ENCODE measurements at regions not wholly inside any gene's neighbourhood (a gene's known extent, or its start where the extent isn't known, plus 50 kb on each side); places are given as distances from the start of the nearest gene placed in this dataset.

- H3K9me3 Mint-ChIP-seq (ENCODE audit: low read depth), result peaks cover 3% of the 10 kb centered on the region
- no peak overlapping the region for H3K27ac Mint-ChIP-seq (ENCODE audit: unreplicated experiment)
- no peak overlapping the region for H3K4me3 Mint-ChIP-seq (ENCODE audit: unreplicated experiment)
- no peak for TF ChIP-seq CTCF (IDR thresholded peaks at IDR 0.05)
- peaks cover 14% of the 10 kb centered on the region for H3K4me1 Mint-ChIP-seq (ENCODE audit: low read depth)
- H3K36me3 Mint-ChIP-seq (ENCODE audit: low read depth), result no peaks in the 10 kb centered on the region
- no peak for DNase-seq (ENCODE audit: low spot score)
- no peaks in the 10 kb centered on the region for H3K27me3 Mint-ChIP-seq (ENCODE audit: low read depth)
Measured at GRCh38 chr7:91329571-91329970, 65.3 kb downstream of the FZD1 start.

- DNase-seq (ENCODE audit: low spot score), result no peak
- Mint-ChIP-seq H3K27ac (ENCODE audit: unreplicated experiment) (no peak overlapping the region), H3K4me3 (ENCODE audit: unreplicated experiment) (no peak overlapping the region), H3K4me1 (ENCODE audit: low read depth) (peaks cover 14% of the 10 kb centered on the region), H3K9me3 (ENCODE audit: low read depth) (peaks cover 3% of the 10 kb centered on the region), H3K27me3 (ENCODE audit: low read depth) (no peaks in the 10 kb centered on the region), H3K36me3 (ENCODE audit: low read depth) (no peaks in the 10 kb centered on the region)
- TF ChIP-seq CTCF (IDR thresholded peaks at IDR 0.05), result no peak
Measured at GRCh38 chr7:91330191-91330808, 66.1 kb downstream of the FZD1 start.

- DNase-seq (ENCODE audit: low spot score), result no peak
- no peak for TF ChIP-seq CTCF (IDR thresholded peaks at IDR 0.05)
- Mint-ChIP-seq H3K27me3 (ENCODE audit: low read depth) (no peaks in the 10 kb centered on the region), H3K9me3 (ENCODE audit: low read depth) (peaks cover 3% of the 10 kb centered on the region), H3K36me3 (ENCODE audit: low read depth) (no peaks in the 10 kb centered on the region), H3K27ac (ENCODE audit: unreplicated experiment) (no peak overlapping the region), H3K4me3 (ENCODE audit: unreplicated experiment) (no peak overlapping the region), H3K4me1 (ENCODE audit: low read depth) (peaks cover 14% of the 10 kb centered on the region)
Measured at GRCh38 chr7:91330866-91331265, 66.6 kb downstream of the FZD1 start.

GRCh38 chr7:91336106-91336505, 71.9 kb downstream of the FZD1 start:
- Mint-ChIP-seq H3K27ac (ENCODE audit: unreplicated experiment) (no peak overlapping the region), H3K27me3 (ENCODE audit: low read depth) (no peaks in the 10 kb centered on the region), H3K4me3 (ENCODE audit: unreplicated experiment) (no peak overlapping the region), H3K4me1 (ENCODE audit: low read depth) (no peaks in the 10 kb centered on the region), H3K9me3 (ENCODE audit: low read depth) (peaks cover 9% of the 10 kb centered on the region), H3K36me3 (ENCODE audit: low read depth) (no peaks in the 10 kb centered on the region)
- no peak for TF ChIP-seq CTCF (IDR thresholded peaks at IDR 0.05)
- no peak for DNase-seq (ENCODE audit: low spot score)

GRCh38 chr7:91338226-91339020, 74.2 kb downstream of the FZD1 start:
- no peak for TF ChIP-seq CTCF (IDR thresholded peaks at IDR 0.05)
- no peak for DNase-seq (ENCODE audit: low spot score)
- Mint-ChIP-seq H3K27me3 (ENCODE audit: low read depth) (no peaks in the 10 kb centered on the region), H3K4me1 (ENCODE audit: low read depth) (no peaks in the 10 kb centered on the region), H3K36me3 (ENCODE audit: low read depth) (no peaks in the 10 kb centered on the region), H3K27ac (ENCODE audit: unreplicated experiment) (no peak overlapping the region), H3K9me3 (ENCODE audit: low read depth) (peaks cover 6% of the 10 kb centered on the region), H3K4me3 (ENCODE audit: unreplicated experiment) (no peak overlapping the region)

All from chondrocyte (in vitro differentiated cells).